GM19463 (cell line): ENCODE measurements at regions not wholly inside any gene's neighbourhood (a gene's known extent, or its start where the extent isn't known, plus 50 kb on each side); places are given as distances from the start of the nearest gene placed in this dataset.

Experiments
- ATAC-seq: cut with Tn5 transposase; IDR thresholded peaks from one replicate; pipeline ENCODE4 v1.9.1; 2021; ENCODE audit warnings: mild to moderate bottlenecking, moderate library complexity; ENCODE audit not compliant: unreplicated experiment

DNA sequence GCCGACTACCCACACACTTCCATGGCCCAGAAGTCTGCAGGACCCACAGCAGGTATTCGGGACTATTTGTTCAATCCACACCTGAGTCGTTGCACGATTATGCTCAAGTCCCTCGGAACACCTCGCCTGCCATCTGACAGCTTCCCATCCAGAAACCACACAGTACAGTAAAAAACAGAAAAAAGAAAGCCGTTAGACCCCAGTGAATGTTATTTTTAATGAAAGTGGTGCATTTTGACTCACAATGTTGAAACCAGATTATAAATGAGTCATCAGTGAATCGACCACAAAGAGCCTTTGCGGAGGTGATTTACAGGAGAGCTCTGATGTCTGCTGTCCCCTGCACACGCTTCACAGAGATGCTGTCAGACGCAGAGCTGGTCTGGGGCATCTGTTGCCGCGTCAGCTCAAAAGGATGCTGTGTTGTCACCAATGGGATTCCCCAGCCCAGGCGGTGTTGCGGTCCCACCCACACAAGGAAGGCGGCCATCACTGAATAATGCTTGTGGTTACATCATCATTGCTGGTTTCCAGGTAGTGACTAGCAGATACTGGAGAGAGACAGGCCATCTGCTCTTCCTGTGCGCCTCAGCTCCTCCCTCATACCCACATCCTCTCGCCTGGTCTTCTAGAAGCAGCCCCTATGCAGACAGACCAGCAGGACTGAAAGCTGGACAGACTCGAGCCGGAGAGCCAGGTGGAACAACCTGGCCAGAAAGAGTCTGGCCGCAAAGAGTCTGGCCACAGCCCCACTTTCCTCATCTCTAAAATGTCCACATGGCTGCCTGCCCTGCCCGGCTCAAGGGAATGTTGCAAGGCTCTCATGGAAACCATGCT, 116.8 kb downstream of the TOMM20 start:
- ATAC-seq: peak; percentile 65

DNA sequence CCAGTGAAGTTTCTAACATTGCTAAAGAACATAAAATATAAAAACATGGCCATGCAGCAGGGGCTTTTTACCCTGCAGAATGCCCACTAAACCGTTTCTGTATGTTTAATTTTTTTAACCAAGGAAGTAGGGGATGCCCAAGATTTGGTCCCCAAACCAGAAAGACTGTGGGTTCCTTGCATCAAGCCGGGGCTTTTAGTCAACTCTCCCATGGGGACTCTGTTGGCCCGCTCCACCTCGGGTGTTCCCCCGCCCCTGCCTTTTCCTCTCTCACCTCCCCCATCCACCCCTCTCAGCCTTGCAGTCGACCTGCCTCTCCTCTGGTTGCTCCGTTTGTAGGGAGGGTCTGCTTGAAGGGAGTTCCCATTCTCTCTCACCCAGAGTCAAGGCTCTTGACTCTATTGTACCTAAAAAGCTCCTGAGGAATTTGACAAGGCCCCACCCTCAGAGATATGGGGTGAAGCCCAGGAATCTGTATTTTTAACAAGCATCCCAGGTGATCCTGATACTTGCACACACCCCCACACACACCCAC, 117.5 kb downstream of the TOMM20 start:
- ATAC-seq: no peak

DNA sequence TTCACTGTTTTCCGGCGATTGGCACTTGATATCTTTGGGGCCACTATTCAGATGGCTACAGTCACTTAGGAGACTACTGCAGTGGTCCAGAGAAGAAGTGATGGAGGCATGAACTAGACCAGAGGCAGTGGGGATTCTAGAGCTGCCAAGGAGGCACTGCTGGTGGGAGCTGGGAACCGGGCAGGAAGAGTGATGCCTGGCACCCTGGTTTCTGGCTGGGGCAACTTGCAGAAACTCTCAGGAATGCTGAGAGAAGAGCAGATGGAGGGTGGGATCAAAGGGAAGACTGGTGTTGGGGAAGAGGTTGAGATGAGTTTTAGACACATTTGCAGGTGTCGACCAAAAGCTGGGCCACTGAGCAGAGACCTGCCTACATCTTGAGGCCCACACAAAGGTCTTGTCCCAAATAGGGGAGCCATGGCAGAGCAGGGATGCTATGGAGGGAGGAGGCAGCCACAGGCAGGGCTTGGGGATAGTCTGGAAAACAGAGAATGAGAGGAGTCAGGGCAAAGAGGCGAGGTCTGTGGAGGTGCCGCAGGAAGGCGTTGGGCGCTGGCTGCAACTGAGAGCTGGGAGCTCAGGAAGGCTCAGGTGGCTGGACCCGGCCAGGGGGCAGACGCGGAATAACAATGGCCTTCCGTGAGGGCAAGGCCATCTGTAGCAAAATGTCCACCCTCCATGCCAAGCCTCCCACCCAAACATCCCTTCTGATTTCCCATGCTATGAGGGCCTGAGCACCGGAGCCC, 118.9 kb downstream of the TOMM20 start:
- ATAC-seq: no peak

DNA sequence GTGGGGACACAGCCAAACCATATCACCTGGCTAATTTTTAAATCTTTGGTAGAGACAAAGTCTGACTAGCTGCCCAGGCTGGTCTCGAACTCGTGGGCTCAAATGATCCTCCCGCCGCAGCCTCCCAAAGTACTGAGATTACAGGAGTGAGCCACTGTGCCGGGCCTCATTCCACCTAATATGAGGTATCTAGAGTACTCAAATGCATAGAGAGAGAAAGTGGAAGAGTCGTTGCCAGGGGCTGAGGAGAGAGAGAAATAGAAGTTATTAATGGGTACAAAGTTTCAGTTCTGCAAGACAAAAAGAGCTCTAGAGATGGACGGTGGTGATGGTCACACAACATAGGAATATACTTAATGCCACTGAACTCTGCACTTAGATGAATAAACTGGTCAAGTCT, 119.6 kb downstream of the TOMM20 start:
- no peak for ATAC-seq

DNA sequence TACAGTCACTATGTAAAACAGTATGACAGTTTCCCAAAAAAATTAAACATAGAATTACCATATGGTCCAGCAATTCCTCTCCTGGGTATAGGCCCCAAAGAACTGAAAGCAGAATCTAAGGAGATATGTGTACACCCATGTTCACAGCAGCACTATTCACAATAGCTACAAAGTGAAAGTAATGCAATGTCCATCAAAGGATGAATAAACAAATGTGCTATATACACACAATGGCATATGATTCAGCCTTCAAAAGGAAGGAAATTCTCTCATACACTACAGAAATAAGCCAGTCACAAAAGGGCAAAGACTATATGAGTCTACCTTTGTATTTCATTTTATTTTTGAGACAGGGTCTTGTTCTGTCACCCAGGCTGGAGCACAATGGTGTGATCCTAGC, 120.4 kb downstream of the TOMM20 start:
- ATAC-seq: no peak

DNA sequence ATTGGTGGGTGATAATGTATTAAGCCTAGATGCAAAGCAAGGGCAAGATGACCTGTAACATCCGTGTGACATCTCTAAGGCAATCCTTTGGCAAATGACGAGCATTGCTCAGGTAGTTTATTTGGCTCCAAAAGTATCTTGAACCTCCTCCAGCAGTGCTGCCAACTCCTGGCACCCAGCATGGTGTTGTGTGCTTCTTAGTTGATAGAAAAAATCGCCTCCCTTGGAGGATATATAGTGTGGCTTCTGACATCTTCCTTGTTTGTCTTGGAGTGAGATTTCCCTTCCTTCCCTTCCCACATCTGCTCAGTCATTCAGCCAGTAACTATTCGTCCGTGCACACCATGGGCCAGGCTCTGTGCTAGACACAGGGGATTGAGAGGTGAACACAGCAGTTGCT, 121.8 kb downstream of the TOMM20 start:
- ATAC-seq: no peak

DNA sequence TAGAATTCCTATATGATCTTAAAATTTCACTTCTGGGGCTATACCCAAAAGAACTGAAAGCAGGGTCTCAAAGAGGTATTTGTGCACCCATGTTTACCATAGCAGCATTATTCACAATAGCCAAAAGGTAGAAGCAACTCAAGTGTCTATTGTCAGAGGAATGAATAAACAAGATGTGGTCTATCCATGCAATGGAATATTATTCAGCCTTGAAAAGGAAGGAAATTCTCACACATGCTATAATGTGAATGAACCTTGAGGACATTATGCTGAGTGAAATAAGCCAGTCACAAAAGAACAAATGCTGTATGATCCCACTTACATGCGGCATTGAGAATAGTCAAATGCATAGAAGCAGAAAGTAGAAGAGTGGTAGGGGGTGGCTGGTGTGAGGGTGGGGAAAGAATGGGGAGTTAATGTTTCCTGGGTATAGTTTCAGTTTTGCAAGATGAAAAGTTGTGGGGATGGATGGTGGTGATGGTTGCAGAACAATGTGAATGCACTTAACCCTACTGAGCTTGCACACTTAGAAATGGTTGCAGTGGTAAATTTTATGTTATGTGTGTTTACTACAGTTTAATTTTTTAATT, 122.4 kb downstream of the TOMM20 start:
- ATAC-seq: no peak

DNA sequence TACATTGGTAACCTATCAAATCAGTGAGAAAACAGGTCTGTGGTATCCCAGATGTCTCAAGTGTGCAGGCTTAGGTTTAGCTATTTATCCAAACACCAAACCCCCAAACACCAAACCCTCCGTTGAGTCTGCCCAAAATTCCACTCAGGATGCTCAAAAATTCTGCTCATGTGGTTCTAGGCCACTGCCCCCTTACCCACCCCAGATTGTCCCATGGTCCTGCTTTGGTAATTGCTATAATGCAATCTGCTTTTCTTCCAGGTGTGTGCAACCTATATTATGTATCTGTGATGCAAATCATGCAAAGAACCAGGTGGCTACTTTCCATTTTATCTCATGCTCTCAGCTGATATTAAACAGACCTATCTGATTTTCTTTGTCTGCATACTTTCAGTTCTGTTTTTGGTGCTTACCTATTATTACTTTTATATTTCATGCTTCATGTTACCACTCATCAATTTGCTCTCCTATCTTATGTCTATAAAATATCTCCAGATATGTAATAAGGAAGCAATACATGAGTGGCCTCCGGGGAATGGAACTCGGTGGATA, 123.7 kb downstream of the TOMM20 start:
- no peak for ATAC-seq

DNA sequence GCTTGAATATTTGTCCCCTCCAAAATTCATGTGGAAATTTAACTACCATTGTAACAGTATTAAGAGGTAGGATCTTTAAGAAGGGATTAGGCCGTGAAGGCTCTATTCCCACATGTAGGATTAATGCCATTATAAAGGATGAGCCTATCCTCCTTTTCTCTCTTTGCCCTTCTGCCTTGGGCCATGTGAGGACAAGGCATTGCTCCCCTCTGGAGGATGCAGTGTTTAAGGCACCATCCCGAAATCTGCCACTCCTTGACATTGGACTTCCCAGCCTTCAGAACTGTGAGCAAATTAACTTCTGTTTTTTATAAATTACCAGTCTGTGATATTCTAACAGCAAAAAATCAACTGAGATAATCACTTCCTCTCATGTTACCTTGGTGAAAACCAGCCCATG, 124.4 kb downstream of the TOMM20 start:
- no peak for ATAC-seq

DNA sequence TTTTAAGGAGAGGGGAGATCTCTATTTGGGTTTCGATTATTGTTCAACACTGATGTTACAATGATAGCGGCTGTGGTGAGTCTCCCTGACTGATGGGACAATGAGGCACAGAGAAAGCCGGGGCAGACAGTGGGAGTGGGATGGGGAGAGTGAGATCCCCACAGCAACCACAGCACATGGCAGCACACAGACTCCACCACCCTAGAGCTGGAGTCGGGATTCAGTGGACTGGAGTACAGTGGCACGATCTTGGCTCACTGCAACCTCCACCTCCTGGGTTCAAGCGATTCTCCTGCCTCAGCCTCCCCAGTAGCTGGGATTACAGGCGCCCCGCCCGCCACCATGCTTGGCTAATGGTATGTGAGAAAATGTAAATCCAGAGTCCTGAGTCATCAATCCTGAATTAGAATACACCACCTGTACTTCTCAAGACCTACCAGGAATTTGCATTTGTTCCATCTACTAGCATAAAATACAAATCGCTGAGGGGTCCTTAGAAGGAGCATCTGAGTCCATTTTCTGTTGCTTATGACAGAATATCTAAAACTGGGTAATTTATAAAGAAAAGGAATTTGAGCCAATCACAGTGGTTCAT, 125.8 kb downstream of the TOMM20 start:
- no peak for ATAC-seq

DNA sequence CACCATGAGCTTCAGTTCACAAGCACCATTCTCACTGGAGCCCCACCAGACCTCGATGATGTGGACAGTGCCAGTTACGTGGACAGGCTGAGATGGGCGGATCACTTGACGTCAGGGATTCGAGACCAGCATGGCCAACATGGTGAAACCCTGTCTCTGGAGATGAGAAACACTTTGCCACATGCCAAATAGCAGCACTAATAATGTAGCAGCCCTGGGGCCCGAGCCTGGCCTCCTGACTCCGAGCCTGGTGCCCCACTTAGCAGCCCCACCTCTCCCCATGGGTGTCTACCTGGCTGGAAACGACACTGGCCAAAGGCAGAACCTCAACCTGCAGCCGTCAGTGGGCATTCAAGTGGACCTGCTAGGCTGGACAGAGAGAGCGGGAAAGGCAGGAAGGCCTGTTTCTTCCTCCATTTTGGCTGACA, 129.1 kb downstream of the TOMM20 start:
- no peak for ATAC-seq

DNA sequence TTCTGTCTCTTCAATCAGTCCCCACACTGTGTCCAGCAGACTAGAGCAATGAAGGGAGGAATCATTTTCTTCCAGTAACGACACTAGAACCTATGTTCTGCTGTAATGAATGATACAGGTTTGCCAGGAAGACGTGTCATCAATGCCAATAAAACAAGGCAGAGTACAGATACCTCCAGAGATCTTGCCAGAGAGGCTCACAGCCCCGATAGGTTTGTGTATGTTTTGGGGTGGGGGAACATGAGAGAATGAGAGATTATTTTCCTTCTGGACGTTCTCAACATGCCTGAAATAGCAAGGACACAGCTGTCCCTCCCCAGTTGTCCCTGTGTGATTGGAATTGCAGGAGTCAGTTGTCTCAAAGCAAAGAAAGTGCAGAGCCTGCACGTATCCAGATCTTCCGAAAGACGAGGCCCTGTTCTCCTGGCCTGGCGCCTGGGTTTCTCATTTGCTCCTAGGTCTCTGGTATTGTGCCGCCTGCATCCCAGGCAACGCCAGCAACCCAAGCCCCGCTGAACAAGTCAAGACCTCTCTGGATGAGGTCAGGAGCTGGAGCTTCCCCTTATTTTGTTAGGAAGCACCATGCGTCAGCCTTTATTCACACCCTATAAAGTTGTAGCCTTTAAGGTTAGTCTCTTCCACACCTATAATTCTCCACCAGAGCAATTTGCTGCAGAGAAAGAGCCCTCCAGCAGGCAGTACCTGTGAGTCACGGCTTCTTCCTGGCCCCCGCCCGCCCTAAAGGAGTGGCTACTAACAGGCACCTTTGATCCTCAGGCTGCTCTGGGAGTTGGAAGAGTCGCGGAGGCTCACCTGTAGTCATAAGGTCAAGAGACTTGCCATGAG, 130.5 kb downstream of the TOMM20 start:
- no peak for ATAC-seq

DNA sequence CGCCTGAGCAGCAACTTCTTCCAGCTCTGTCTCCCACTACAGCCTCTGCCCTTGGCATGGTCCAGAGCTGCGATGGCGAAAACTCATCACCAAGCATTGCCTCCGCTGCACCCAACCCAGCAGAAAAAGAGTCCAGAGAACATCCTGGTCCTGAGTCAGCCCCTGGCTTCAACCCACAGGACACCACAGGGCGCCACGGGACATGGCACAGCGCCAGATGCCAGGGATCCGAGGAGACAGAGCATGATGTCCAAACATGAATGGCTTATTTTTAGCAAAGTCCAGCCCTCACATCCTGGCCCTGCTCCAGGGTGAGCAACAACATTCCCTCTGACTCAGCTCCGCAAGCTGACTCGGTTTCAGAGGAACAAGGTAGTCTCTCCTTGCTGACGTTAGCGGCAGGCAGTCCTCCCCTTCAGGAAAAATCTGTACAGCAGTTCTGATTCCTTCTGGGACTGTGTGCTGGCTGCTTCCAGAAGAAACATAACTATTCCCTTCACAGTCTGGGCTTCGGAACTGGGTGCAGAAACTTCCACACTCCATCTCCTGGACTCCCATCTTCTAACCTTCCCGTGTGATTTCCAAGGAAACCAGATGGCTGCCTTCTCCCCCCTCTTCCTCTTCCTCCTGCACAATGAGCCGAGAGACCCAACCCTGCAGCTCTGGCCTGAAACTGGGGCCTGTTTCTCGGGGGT, 131.3 kb downstream of the TOMM20 start:
- ATAC-seq: no peak

DNA sequence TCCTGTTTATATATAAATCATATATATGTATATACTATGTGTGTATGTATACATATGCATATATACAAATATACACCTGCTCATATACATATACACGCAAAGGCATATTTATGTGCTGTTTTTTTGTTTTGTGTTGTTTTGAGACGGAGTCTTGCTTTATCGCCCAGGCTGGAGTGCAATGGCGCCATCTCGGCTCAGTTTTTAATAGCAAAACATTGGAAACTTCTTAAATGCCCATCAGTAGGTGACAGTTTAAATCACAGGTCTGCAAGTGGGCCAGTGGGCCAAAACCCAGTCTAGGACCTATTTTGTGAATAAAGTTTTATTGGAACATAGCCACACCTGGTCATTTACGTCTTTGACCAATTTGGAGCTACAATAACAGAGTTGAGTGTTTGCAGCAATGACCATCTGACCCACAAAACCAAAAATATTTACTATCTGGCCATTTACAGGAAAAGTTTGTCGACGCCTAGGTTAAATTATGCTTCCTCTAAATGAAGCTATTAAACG, 132.3 kb downstream of the TOMM20 start:
- no peak for ATAC-seq

DNA sequence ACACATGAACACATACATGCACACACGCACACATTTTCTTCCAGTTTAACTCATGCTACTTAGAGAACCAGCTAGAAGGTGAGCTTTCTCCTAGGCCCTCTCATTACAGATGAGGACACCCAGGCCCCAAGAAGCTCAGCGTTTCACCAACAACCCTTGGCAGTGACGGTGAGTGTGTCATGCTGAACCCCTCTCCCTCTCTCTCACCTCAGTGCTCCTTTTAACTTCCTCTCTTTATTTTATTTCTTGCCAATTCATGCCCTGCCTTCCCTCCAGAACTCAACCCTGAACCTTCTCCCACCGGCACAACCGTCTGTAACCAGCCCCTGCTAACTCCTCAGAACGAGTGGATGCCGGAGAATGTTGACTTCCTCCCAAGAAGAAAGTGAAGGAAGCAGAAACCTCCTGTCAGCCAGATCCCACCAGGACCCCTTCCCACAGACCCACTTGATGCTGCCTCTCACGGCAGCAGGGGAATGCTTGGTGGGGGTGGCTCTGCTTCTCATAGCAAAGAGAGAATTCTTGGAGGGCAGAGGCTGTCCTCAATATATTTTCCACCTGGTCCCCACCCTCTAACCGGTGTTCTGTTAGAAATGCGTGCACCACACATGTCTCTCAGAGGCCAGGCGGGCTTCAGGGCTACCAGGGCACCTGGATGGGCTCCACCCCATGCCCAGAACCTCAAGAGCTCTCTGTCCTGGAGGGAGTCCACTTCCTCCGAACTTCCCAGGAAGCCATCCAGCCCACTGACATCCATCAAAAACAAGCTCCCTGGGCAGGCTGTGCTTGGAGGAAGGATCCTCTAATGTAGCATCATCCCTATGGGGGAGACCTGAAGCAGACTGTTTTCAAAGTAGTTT, 134.0 kb downstream of the TOMM20 start:
- ATAC-seq: no peak

DNA sequence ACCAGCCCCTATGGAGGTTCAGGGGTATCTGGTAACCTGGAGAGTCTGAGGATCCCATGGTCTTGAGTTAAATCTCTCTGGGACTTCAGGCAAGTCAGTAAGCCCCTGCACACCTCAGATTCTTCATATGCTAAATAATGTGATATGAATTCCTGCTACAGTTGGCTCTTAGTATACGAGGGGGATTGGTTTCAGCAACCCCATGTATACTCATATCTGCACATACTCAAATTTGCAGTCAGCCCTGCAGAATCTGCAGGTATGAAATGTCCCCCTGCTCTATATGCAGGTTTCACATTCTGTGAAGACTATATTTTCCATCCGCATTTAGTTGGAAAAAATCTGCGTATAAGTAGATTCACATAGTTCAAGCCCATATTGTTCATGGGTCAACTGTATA, 136.6 kb downstream of the TOMM20 start:
- no peak for ATAC-seq

DNA sequence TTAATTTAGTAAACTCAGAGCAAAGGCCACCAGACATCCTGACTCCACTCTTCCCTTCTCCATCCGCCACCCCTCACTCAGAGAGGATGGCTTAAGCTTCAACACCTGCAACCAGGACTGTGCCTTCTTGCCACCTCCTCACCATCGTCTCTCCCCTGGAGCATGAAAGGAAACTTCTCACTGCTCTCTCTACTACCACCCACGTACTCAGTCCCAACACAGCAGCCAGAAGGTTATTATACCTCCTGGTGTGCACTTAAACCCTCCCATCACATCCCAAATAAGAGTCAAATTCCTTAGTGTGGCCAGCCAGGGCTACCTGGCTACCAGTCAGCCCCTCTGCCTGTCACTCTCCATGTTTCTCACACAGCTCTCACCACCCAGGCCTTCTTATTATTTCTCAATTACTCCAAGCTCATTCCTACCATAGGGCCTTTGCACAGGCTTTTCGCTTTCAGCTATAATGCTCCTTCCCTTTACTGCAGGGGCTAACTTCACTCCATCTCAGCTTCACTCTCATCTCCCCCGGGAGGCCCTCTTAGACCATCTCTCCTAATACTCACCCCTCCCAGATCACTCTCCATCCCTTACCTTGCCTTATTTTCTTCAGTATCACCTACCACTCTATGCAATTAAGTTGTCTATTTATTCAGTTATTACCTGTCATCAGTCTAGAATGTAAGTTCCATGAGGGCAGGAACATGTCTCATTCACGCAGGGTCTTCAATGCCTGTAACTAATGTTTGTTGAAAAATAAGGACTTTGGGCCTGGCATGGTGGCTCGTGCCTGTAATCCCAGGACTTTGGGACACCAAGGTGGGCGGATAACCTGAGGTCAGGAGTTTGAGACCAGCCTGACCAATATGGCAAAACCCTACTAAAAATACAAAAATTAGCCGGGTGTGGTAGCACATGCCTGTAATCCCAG, 137.5 kb downstream of the TOMM20 start:
- ATAC-seq: no peak
